KMS-11 (cell line): ENCODE measurements at regions not wholly inside any gene's neighbourhood (a gene's known extent, or its start where the extent isn't known, plus 50 kb on each side); places are given as distances from the start of the nearest gene placed in this dataset.

Experiments
- H2AFZ ChIP-seq: fragments of 200-600 bp; sonication (generic); 2 replicates; pipeline ENCODE4 v1.6.1; 2016; ENCODE audit warnings: antibody characterized with exemption, mixed run types, low read depth
- H3K27ac ChIP-seq: fragments of 200-600 bp; sonication (generic); 2 replicates; pipeline ENCODE4 v1.6.1; 2016; ENCODE audit warnings: mild to moderate bottlenecking, mixed run types
- H3K27me3 ChIP-seq: fragments of 200-600 bp; sonication (generic); 2 replicates; pipeline ENCODE4 v1.6.1; 2017; ENCODE audit warnings: mild to moderate bottlenecking, low read depth, mixed run types, moderate library complexity; ENCODE audit not compliant: insufficient read depth
- H3K36me3 ChIP-seq: fragments of 200-600 bp; sonication (generic); 2 replicates; pipeline ENCODE4 v1.6.1; 2017; ENCODE audit warnings: mild to moderate bottlenecking, mixed run types; ENCODE audit not compliant: insufficient read depth
- H3K4me1 ChIP-seq: fragments of 200-600 bp; sonication (generic); 2 replicates; pipeline ENCODE4 v1.6.1; 2016; ENCODE audit warnings: mild to moderate bottlenecking, low read depth, mixed run types; ENCODE audit not compliant: poor library complexity, severe bottlenecking
- H3K4me2 ChIP-seq: fragments of 200-600 bp; sonication (generic); 2 replicates; pipeline ENCODE4 v1.7.0; 2016; ENCODE audit warnings: mild to moderate bottlenecking, mixed run types
- H3K4me3 ChIP-seq: fragments of 200-600 bp; sonication (generic); IDR thresholded peaks from 2 replicates; pipeline ENCODE4 v1.6.1; 2017; ENCODE audit warnings: low read depth, low read length, mixed read lengths; ENCODE audit not compliant: insufficient read depth
- H3K79me2 ChIP-seq: fragments of 200-600 bp; sonication (generic); 2 replicates; pipeline ENCODE4 v1.6.1; 2016; ENCODE audit warnings: low read depth, mixed run types; ENCODE audit not compliant: insufficient read depth
- H3K9ac ChIP-seq: fragments of 200-600 bp; sonication (generic); 2 replicates; pipeline ENCODE4 v1.6.1; 2016; ENCODE audit warnings: mild to moderate bottlenecking, mixed run types
- H4K20me1 ChIP-seq: fragments of 200-600 bp; sonication (generic); 2 replicates; pipeline ENCODE4 v1.6.1; 2016; ENCODE audit warnings: mild to moderate bottlenecking, mixed run types; ENCODE audit not compliant: insufficient read depth
- TF ChIP-seq, protein P1 (sequence below): fragments of 200-600 bp; sonication (generic); conservative IDR thresholded peaks from 2 replicates; pipeline ENCODE4 v1.6.1; 2017; ENCODE audit warnings: low read depth, mild to moderate bottlenecking, antibody characterized with exemption, low read length, moderate library complexity, mixed read lengths

- no peak overlapping the region for H3K27ac ChIP-seq
- no peaks in the 10 kb centered on the region for H3K36me3 ChIP-seq
- H4K20me1 ChIP-seq: no peaks in the 10 kb centered on the region
- H3K4me3 ChIP-seq: no peak overlapping the region
- TF ChIP-seq, protein P1, sequence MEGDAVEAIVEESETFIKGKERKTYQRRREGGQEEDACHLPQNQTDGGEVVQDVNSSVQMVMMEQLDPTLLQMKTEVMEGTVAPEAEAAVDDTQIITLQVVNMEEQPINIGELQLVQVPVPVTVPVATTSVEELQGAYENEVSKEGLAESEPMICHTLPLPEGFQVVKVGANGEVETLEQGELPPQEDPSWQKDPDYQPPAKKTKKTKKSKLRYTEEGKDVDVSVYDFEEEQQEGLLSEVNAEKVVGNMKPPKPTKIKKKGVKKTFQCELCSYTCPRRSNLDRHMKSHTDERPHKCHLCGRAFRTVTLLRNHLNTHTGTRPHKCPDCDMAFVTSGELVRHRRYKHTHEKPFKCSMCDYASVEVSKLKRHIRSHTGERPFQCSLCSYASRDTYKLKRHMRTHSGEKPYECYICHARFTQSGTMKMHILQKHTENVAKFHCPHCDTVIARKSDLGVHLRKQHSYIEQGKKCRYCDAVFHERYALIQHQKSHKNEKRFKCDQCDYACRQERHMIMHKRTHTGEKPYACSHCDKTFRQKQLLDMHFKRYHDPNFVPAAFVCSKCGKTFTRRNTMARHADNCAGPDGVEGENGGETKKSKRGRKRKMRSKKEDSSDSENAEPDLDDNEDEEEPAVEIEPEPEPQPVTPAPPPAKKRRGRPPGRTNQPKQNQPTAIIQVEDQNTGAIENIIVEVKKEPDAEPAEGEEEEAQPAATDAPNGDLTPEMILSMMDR: no peak
- H3K9ac ChIP-seq: no peak overlapping the region
- no peaks in the 10 kb centered on the region for H3K27me3 ChIP-seq
- H3K4me2 ChIP-seq: no peak overlapping the region
- H3K4me1 ChIP-seq: no peaks in the 10 kb centered on the region
- no peak overlapping the region for H2AFZ ChIP-seq
- H3K79me2 ChIP-seq: no peaks in the 10 kb centered on the region
These were observed 79.7 kb upstream of the SYNDIG1 start for GRCh38 chr20:24389686-24390085.

GRCh38 chr20:24388828-24389380, 80.5 kb upstream of the SYNDIG1 start:
- Histone ChIP-seq H3K4me1 (no peaks in the 10 kb centered on the region), H4K20me1 (no peaks in the 10 kb centered on the region), H2AFZ (no peak overlapping the region), H3K79me2 (no peaks in the 10 kb centered on the region), H3K27ac (no peak overlapping the region), H3K4me2 (no peak overlapping the region), H3K27me3 (no peaks in the 10 kb centered on the region), H3K4me3 (no peak overlapping the region), H3K9ac (no peak overlapping the region), H3K36me3 (no peaks in the 10 kb centered on the region)
- TF ChIP-seq, protein P1: no peak

DNA sequence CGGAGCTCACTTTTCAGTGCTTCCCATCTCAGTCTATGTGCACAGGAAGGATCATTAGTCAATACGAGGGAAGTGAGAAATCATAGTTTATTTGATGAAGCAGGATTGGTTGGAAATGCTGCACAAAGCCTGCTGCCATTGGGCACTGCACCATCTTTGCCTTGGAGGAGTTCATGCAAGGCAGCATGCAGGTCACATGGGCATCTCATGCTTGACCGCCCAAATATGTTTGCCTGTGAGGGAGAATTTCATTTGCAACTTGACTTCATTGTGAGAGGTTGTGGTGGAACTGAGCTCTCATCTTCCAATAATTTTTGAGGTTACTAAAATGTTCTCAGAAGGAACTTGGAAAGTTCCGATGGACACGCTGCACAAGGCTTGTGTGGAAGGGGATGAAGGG, 83.9 kb upstream of the SYNDIG1 start:
- no peaks in the 10 kb centered on the region for H3K36me3 ChIP-seq
- H3K4me1 ChIP-seq: no peaks in the 10 kb centered on the region
- no peaks in the 10 kb centered on the region for H4K20me1 ChIP-seq
- H3K9ac ChIP-seq: no peak overlapping the region
- TF ChIP-seq, protein P1: no peak
- no peak overlapping the region for H2AFZ ChIP-seq
- H3K27ac ChIP-seq: no peak overlapping the region
- H3K27me3 ChIP-seq: no peaks in the 10 kb centered on the region
- H3K4me2 ChIP-seq: no peak overlapping the region
- no peak overlapping the region for H3K4me3 ChIP-seq
- H3K79me2 ChIP-seq: no peaks in the 10 kb centered on the region

- TF ChIP-seq, protein P1: no peak
These were observed 84.6 kb upstream of the SYNDIG1 start for GRCh38 chr20:24384865-24385264.

More at GRCh38 chr20:24384865-24385264, 84.6 kb upstream of the SYNDIG1 start:
- no peaks in the 10 kb centered on the region for H3K36me3 ChIP-seq
- H2AFZ ChIP-seq: no peak overlapping the region
- no peaks in the 10 kb centered on the region for H3K27me3 ChIP-seq
- H3K79me2 ChIP-seq: no peaks in the 10 kb centered on the region
- no peak overlapping the region for H3K4me2 ChIP-seq
- H3K4me1 ChIP-seq: no peaks in the 10 kb centered on the region
- H4K20me1 ChIP-seq: no peaks in the 10 kb centered on the region
- H3K4me3 ChIP-seq: no peak overlapping the region
- H3K9ac ChIP-seq: no peak overlapping the region
- H3K27ac ChIP-seq: no peak overlapping the region
